Cardiac muscle cell (in vitro differentiated cells and primary cell): ENCODE measurements at regions not wholly inside any gene's neighbourhood (a gene's known extent, or its start where the extent isn't known, plus 50 kb on each side); places are given as distances from the start of the nearest gene placed in this dataset.
"Not testable (repeated sequence)": the region's sequence is repeated elsewhere in the genome, so short reads cannot be mapped to it uniquely, and the experiment has no call there.

Experiments used
- DNase-seq, 2 donors: peaks; one replicate each; pipeline versions ENCODE4 v3.0.0 to v3.0.0-alpha.2; 2010 to 2017; ENCODE audit warnings: low read depth in 1 of 2, low spot score in 1 of 2
- H3K27ac ChIP-seq: fragments of 200-600 bp; sonication (generic); 2 replicates; pipeline ENCODE4 v1.5.1; 2016
- H3K27me3 ChIP-seq: fragments of 200-600 bp; sonication (generic); 2 replicates; pipeline ENCODE4 v1.6.0; 2016; ENCODE audit warnings: control low read depth
- H3K36me3 ChIP-seq: fragments of 200-600 bp; sonication (generic); 2 replicates; pipeline ENCODE4 v1.5.1; 2016; ENCODE audit warnings: control low read depth
- H3K4me1 ChIP-seq: fragments of 200-600 bp; sonication (generic); 2 replicates; pipeline ENCODE4 v1.8.1; 2017; ENCODE audit warnings: low read depth, mild to moderate bottlenecking, mixed run types
- H3K4me3 ChIP-seq: fragments of 200-600 bp; sonication (generic); 2 replicates; pipeline ENCODE4 v1.5.1; 2016; ENCODE audit warnings: mild to moderate bottlenecking
- H3K9me3 ChIP-seq: fragments of 200-600 bp; sonication (generic); 2 replicates; pipeline ENCODE4 v1.5.1; 2017; ENCODE audit warnings: low read depth, mild to moderate bottlenecking, control low read depth
- CTCF ChIP-seq: IDR thresholded peaks from 2 replicates; pipeline ENCODE4 v1.5.1; 2012; ENCODE audit warnings: low read depth, mild to moderate bottlenecking, low read length

- no peaks in the 10 kb centered on the region for H3K27me3 ChIP-seq
- no peak overlapping the region for H3K27ac ChIP-seq
- no peak for DNase-seq
- no peaks in the 10 kb centered on the region for H3K4me1 ChIP-seq
- no peaks in the 10 kb centered on the region for H3K36me3 ChIP-seq
- no peak for TF ChIP-seq CTCF
- H3K4me3 ChIP-seq: no peak overlapping the region
- H3K9me3 ChIP-seq: no peaks in the 10 kb centered on the region
These were observed 210.8 kb upstream of the THUMPD2 start for GRCh38 chr2:39989888-39990287.

- TF ChIP-seq CTCF: no peak
- no peaks in the 10 kb centered on the region for H3K27me3 ChIP-seq
- DNase-seq: no peak
These were observed 202.8 kb upstream of the THUMPD2 start for GRCh38 chr2:39981883-39982311.

GRCh38 chr2:39975476-39976020 lies 196.5 kb upstream of the THUMPD2 start:
- DNase-seq: no peak
- no peak for TF ChIP-seq CTCF
- H3K9me3 ChIP-seq: no peaks in the 10 kb centered on the region

More at GRCh38 chr2:39981883-39982311, 202.8 kb upstream of the THUMPD2 start:
- Histone ChIP-seq H3K4me3 (no peak overlapping the region), H3K4me1 (no peaks in the 10 kb centered on the region), H3K27ac (no peak overlapping the region), H3K36me3 (no peaks in the 10 kb centered on the region), H3K9me3 (no peaks in the 10 kb centered on the region)

GRCh38 chr2:39968037-39968436 lies 189.0 kb upstream of the THUMPD2 start:
- H3K27me3 ChIP-seq: no peaks in the 10 kb centered on the region
- H3K36me3 ChIP-seq: no peaks in the 10 kb centered on the region
- no peaks in the 10 kb centered on the region for H3K9me3 ChIP-seq
- H3K4me1 ChIP-seq: no peaks in the 10 kb centered on the region
- no peak for DNase-seq
- H3K4me3 ChIP-seq: no peak overlapping the region
- no peak overlapping the region for H3K27ac ChIP-seq
- TF ChIP-seq CTCF: no peak

More at GRCh38 chr2:39975476-39976020, 196.5 kb upstream of the THUMPD2 start:
- no peaks in the 10 kb centered on the region for H3K36me3 ChIP-seq
- no peak overlapping the region for H3K4me3 ChIP-seq
- no peak overlapping the region for H3K27ac ChIP-seq
- no peaks in the 10 kb centered on the region for H3K27me3 ChIP-seq
- no peaks in the 10 kb centered on the region for H3K4me1 ChIP-seq

- H3K36me3 ChIP-seq, H3K27me3 ChIP-seq, H3K4me1 ChIP-seq, H3K4me3 ChIP-seq, H3K9me3 ChIP-seq, DNase-seq, H3K27ac ChIP-seq: not testable (repeated sequence)
These were observed 181.6 kb upstream of the THUMPD2 start for GRCh38 chr2:39960681-39961080.

GRCh38 chr2:39954346-39954745 lies 175.3 kb upstream of the THUMPD2 start:
- Histone ChIP-seq H3K27me3 (no peaks in the 10 kb centered on the region), H3K27ac (no peak overlapping the region), H3K4me3 (no peak overlapping the region), H3K9me3 (no peaks in the 10 kb centered on the region), H3K36me3 (no peaks in the 10 kb centered on the region), H3K4me1 (no peaks in the 10 kb centered on the region)
- no peak for TF ChIP-seq CTCF
- DNase-seq: no peak
